Stimulated activated CD8-positive, alpha-beta memory T cell treated with anti-CD3 and anti-CD28 coated beads, Interleukin-2, amount 100 ng/mL, for 1 hour (primary cell): ENCODE measurements at regions not wholly inside any gene's neighbourhood (a gene's known extent, or its start where the extent isn't known, plus 50 kb on each side); places are given as distances from the start of the nearest gene placed in this dataset.
"Not testable (repeated sequence)": the region's sequence is repeated elsewhere in the genome, so short reads cannot be mapped to it uniquely, and the experiment has no call there.

Experiments used
- DNase-seq, 2 donors: peaks; one replicate each; pipeline ENCODE4 v3.0.0-alpha.2; 2020; ENCODE audit warnings: low read depth in 2 of 2

- DNase-seq, result no peak
These were observed 99.5 kb downstream of the FMR1NB start for GRCh38 chrX:148080593-148080992.

GRCh38 chrX:148084611-148085010, 103.5 kb downstream of the FMR1NB start:
- no peak for DNase-seq

GRCh38 chrX:148120151-148120550, 139.0 kb downstream of the FMR1NB start:
- DNase-seq, result no peak

- DNase-seq, result no peak
These were observed 140.0 kb downstream of the FMR1NB start for GRCh38 chrX:148120999-148121623.

GRCh38 chrX:148128872-148129505, 147.9 kb downstream of the FMR1NB start:
- DNase-seq, result not testable (repeated sequence)

- no peak for DNase-seq
These were observed 152.1 kb downstream of the FMR1NB start for GRCh38 chrX:148133105-148133725.

- no peak for DNase-seq
These were observed 153.4 kb downstream of the FMR1NB start for GRCh38 chrX:148134578-148134977.

GRCh38 chrX:148135738-148136137, 154.6 kb downstream of the FMR1NB start:
- DNase-seq, result no peak

GRCh38 chrX:148146121-148146520, 165.0 kb downstream of the FMR1NB start:
- DNase-seq, result no peak

- DNase-seq, result no peak
These were observed 175.8 kb downstream of the FMR1NB start for GRCh38 chrX:148156986-148157385.

- DNase-seq, result no peak
These were observed 178.7 kb downstream of the FMR1NB start for GRCh38 chrX:148159796-148160195.

GRCh38 chrX:148161701-148162100, 180.6 kb downstream of the FMR1NB start:
- no peak for DNase-seq

- DNase-seq, result no peak
These were observed 204.5 kb downstream of the FMR1NB start for GRCh38 chrX:148185631-148186030.

GRCh38 chrX:148192547-148192946, 211.4 kb downstream of the FMR1NB start:
- DNase-seq, result no peak

- DNase-seq, result no peak
These were observed 212.6 kb downstream of the FMR1NB start for GRCh38 chrX:148193759-148194158.

GRCh38 chrX:148203531-148203930, 222.4 kb downstream of the FMR1NB start:
- no peak for DNase-seq

- no peak for DNase-seq
These were observed 223.1 kb downstream of the FMR1NB start for GRCh38 chrX:148204195-148204594.

- no peak for DNase-seq
These were observed 233.6 kb downstream of the FMR1NB start for GRCh38 chrX:148214786-148215185.

GRCh38 chrX:148215726-148216125, 234.6 kb downstream of the FMR1NB start:
- DNase-seq, result no peak

GRCh38 chrX:148223361-148223760, 242.2 kb downstream of the FMR1NB start:
- DNase-seq, result no peak

GRCh38 chrX:148228521-148228920, 247.4 kb downstream of the FMR1NB start:
- no peak for DNase-seq

- no peak for DNase-seq
These were observed 248.7 kb downstream of the FMR1NB start for GRCh38 chrX:148229801-148230303.

GRCh38 chrX:148259990-148260389, 240.4 kb upstream of the AFF2 start:
- DNase-seq, result no peak
